HG03064 (cell line): ENCODE measurements at regions not wholly inside any gene's neighbourhood (a gene's known extent, or its start where the extent isn't known, plus 50 kb on each side); places are given as distances from the start of the nearest gene placed in this dataset.
"Not testable (repeated sequence)": the region's sequence is repeated elsewhere in the genome, so short reads cannot be mapped to it uniquely, and the experiment has no call there.

Experiments used
- ATAC-seq: cut with Tn5 transposase; IDR thresholded peaks from one replicate; pipeline ENCODE4 v1.9.1; 2021; ENCODE audit warnings: low read depth; ENCODE audit not compliant: unreplicated experiment

DNA sequence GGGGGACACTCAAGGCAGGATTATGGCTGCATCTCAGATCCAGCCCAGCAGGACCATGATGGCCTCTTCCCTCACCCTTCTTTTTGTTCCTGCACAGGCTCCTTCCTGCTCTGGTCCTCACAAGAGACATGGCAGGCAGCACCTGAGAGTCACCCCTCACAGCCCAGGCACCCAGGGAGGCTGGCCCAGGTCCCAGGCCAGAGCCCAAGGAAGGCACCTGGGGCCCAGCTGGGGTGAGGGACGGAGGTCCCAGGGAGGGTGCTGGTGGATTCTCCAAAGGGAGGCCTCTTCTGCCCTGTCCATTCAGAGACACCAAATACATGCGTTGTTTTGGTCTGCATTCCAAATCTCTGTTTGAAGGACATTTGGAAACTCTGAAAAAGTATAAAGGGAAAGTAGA, 285.4 kb upstream of the HS6ST1 start:
- ATAC-seq: no peak

DNA sequence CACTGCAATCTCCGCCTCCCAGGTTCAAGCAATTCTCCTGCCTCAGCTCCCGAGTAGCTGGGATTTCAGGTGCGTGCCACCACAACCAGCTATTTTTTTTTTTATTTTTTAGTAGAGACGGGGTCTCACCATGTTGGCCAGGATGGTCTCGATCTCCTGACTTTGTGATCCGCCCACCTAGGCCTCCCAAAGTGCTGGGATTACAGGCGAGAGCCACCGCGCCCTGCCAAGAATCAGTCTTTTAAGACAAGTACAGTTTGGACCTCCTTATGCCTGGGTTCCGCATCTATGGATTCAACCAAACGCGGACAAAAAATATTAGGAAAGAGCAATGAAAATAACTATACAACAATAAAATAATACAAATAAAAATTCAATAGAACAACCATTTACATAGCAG, 285.9 kb upstream of the HS6ST1 start:
- not testable (repeated sequence) for ATAC-seq

DNA sequence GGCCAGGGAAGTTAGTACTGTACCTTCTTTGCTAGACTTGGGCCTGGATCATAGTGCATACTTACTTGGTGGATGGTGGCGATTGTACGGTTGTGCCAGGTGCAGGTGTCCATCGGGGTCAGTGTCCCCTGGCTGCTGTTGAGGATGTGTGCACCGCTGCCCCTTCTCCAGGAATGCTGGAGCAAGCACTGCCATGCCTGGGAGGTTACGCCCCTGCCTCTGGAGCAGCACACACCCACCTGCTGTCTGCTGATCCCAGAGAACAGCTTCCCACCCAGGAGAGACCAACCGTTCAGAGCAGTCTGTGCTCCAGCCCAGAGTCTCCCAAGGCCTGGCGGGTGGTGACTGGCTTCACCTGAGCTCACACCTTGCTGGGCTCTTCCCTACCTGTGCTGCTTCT, 286.8 kb upstream of the HS6ST1 start:
- ATAC-seq: no peak

DNA sequence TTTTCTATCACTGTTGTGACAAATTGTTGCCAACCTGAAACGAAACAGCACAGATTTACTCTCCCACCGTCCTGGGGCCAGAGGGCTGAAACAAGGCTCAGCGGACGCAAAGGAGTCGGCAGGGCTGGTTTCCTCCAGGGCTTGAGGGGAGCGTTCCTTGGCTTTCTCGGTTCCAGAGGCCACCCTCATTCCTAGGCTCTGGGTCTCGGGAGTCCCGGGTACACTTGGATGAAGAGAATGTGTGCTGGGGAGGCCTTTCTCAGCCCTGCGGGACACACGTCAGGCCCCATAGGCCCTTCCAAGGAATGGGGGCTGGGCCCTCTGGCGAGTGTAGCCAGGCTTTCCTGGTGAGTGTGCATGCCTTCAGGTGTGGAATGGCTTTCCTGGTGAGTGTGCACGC, 287.3 kb upstream of the HS6ST1 start:
- no peak for ATAC-seq

DNA sequence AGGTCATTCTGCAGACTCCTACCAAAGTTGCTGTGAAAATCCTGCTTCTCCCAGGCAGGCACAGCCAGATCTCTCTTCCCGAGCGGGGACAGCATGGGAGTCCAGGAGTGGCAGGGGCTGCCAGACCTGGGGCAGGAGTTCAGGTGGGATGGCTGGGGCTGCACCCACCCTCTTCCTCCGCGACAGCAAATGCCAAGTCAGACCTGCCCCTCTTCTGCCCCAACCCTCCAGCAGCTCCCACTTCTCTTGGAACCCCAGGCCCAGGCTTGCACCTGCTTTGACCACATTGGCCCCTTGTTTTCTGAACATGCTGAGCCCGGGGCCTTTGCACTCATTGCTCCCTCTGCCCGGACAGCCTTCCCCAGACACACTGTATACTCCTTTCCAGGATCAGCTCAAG, 288.2 kb upstream of the HS6ST1 start:
- ATAC-seq: no peak

DNA sequence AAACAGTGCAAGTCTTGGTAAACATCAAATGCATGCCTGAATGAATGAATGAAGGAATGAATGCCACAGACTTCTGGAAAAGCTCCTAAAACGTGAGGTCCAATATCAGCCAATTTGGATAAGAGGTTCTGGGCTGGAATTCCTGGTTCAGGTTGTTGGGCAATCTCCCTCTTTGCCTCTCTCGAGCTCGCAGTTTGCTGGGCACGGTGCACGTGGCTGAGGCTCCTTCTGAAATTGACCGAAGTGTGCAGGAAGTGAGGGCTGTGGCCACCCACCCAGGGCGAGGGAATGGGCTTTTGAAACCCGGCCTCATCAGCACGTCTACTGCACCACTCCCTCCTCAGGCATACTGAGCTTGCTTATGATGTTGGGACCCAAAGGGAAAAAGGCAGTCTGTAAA, 288.8 kb upstream of the HS6ST1 start:
- no peak for ATAC-seq

DNA sequence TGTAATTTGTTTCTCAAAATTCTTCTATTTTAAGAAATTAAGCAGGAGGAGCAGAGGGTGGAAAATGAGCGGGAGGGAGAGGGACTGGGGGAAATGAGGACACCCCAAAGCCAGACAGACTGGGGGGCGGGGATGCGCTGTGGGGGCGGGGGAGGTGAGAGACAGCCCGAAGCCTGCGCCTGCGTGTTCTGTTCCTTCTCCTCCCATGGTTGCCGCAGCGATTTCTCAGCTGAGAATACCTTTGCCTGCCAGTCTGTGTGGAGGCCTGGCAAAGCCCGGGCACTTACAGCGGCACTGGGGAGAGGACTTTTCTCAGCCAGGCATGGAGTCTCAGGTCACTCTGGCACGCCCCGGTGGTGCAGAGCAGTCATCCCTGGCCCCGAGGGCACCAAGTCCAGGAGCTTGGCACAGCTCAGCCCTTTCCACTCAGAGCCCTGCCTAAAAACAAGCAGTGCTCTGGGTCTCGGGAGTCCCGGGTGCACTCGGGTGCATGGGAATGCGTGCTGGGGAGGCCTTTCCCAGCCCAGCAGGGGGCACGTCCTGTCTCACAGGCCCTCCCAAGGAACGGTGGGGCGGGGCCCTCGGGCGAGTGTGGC, 289.3 kb upstream of the HS6ST1 start:
- no peak for ATAC-seq

DNA sequence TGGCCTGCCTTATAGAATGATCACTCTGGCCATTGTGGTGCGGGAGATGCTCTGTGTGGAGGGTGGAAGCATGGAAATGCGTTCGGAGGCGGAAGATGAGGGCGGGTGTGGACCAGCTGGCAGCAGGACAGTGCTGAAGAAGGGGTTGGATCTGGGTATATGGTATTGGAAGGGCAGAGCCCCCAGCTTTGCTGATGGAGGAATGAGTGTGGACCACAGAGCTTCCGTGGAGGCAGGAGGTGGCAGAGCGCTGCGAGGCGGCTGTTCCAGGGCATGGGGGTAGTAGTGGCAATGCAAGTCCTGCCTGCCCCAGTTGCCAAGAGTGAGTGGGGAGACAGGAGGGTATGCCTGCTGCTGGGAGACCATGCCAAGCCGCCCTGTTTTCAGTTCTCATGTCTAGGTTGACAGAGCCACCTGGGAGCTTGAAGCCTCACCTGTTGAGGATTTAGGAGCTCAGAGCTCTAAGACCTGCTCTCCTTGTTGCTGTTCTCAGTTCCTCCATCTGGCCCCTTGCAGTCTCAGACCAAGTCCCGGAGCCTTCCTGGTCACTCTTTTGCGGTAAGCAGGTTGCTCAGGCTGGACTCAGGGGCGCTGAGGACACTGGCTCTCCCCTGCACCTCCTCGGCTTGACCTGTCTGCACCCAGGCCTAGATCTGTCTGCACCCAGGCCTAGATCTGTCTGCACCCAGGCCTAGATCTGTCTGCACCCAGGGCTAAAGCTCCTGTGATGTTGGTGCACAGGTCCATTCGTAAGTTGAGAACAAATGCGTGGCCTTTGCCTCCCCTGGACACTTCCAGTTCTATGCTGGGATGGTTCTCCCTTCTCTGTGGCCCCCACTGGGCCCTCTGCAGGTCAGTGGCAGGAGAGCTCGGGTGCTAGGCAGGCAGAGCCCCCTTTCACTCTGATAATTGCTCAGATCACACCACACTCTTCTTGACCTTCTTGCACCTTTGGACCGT, 290.5 kb upstream of the HS6ST1 start:
- ATAC-seq: no peak

DNA sequence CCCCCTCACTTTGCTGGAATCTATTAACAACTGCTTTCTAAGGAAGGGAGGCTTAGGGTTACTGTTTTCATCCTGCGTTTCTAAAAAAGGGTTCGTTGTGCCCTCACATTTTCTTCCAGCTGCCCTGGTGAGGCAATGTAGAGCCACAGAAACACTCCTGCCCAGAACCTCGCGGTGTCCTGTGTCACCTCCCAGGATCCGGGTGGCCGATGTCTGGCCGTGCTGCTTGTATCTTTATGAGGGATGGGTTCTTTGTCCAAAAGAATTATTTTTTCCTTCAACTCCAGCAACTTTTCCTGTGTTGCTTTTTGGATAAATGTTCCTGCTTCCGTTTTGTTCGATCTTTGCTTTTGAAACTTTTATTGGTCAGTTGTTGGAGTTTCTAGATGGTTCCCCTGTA, 291.8 kb upstream of the HS6ST1 start:
- no peak for ATAC-seq

DNA sequence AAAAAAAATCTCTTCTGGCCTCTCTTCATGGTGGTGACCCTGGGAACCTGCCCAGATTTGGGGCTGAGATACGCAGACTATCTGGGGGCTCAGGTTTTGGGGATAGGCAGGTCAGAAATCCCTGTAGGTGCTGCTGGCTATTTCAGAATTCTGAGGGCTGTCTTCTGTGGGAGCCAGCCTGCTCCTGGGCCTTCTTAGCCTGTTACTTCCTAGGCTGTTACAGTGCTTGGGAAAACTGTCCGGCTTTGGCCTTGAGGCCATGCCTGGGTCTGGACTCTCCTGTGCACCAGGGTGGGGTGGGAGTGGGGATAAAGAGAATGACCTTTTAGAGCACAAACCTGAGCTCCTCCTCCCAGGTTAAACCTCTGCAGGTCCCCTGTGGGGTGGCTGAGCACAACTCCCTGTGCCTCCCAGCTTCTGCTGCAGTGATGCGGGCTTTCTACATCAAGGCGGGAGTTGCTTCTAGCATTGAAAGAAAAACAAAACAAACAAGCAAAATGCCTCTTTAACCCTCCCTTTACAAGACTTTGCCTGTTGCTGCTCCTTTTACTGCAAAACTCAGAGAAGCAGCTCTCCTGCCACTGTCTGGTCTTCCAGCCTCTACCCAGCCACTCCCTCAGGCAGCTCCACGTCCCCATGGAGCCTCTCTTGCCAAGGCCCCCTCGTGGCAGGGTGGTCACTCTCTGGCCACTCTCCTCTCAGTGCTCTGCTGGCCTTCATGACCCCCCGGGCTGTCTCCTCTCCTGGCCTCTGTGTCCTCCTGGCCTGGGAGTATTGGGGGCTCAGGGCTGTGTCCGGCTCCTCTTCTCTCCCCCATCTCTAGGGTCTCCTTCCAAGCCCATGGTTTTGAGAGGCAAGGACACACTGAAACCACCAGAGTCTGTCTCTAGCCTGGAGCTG, 293.0 kb upstream of the HS6ST1 start:
- no peak for ATAC-seq

DNA sequence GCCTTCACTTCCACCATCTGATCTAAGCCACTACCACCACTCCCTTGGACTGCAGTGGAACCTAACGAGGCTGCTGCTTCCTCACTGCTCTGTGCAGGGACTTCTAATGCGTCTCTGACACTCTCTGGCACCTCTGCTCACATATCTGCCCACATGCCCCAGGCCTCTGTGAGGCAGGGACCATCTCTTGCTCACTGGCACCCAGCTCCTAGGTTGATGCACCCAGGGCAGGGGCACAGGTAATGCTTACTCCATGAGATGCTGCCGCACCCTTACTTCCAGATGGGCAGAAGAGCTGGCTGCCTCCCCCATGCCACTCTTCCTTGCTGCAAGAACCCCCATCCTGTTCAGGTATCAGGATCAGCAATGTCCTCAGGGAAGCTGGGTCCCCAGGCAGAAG, 294.0 kb upstream of the HS6ST1 start:
- ATAC-seq: no peak

DNA sequence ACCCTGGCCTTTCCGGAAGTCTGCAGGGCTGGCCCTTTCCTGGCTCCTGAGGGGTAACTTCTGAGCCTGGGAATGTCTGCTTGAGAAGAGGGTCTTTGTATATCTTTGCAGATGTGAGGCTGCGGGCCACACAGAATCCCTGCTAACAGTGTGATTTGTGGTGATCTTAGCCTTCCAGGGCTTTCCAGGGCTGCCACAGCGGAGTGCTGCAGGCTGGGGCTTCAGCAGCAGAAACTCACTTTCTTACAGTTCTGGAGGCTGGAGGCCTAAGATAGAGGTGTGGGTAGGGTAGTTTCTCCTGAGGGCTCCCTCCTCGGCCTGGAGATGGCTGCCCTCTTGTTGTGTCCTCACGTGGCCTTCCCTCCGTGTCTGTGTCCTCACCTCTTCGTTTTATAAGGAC, 294.7 kb upstream of the HS6ST1 start:
- no peak for ATAC-seq

DNA sequence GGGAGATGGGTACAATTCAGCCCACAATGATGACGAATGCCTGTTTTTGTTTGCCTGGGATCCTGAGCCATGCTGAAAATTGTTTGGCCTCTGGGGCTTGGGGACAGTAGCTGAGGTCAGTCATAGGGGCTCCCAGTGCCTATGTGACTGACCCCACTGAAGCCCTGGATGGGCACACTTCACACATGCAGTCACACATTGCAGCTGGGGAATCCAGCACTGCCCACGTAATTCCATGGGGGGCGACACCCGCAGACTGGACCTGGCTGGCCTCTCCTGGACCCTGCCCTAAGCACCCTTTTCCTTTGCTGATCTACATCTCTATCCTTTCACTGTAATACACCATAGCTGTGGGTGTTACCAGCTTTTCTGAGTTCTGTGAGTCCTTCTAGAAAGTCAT, 295.2 kb upstream of the HS6ST1 start:
- no peak for ATAC-seq

DNA sequence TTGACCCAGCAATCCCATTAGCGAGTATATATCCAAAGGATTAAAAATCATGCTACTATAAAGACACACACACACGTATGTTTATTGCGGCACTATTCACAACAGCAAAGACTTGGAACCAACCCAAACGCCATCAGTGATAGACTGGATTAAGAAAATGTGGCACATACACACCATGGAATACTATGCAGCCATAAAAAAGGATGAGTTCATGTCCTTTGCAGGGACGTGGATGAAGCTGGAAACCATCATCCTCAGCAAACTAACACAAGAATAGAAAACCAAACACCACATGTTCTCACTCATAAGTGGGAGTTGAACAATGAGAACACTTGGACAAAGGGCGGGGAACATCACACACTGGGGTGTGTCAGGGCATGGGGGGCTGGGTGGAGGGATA, 296.2 kb upstream of the HS6ST1 start:
- ATAC-seq: not testable (repeated sequence)

DNA sequence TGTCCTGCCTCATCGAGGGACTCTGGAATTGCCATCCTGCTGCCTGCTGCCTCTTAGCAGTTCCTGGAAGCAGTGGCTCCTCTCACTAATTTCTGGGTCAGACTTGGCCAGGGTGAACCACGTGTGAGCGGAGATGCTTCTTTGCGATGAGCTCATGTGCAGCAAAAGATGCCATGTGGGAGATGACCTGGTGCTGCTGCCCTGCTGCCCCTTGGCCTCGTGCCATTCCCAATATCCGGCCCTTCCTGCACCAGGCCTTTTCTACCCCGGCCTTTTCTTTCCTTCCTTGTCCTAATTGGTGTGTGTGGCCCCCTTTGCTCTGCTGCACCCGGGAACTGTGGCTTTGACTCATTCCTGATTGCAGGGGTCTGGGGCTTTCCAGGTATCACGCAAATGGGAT, 296.9 kb upstream of the HS6ST1 start:
- no peak for ATAC-seq

DNA sequence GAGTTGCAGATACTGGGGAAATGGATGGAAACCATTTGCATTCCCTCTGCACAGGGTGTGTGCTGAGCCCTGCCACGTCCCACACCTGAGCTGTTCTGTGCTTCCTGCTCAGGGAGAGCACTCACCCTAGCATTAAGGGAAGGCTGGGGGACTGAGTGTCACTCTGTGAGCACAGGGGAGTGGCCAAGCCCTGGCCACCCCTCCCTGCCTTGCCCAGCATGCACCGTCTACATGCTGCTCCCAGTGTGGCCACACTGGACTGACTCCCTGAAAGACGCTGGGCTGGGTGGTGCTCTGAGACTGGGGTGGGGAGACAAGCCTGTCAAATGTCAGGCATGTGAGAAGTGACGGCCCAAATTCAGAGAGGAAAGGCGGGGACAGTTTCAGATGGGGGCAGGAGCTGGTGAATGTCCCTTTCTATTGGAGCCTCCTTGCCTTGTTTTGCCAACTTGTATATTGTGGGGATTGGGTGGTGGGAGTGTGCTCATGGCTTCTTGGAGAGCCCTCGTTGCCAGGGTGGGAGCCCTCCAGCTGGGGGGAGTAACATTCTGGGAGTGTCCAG, 298.4 kb upstream of the HS6ST1 start:
- no peak for ATAC-seq

DNA sequence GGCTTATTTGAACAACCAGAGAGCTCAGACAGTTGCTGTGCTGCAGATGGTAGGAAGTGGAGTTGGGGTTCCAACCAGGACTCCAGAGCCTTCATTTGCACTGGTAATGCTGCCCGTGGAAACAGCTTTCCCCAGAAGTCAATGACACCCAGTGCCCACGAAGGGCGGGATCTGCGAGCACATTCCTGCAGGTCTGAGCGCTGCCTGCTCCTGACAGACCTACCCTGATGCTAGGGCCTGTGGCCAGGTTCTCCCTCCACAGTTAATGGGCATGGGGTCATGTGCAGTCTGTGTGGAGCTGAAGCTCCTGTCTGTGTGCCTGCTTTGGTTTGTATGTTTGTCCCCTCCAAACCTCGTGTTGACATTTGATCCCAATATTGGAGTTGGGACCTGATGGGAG, 299.0 kb upstream of the HS6ST1 start:
- ATAC-seq: no peak

DNA sequence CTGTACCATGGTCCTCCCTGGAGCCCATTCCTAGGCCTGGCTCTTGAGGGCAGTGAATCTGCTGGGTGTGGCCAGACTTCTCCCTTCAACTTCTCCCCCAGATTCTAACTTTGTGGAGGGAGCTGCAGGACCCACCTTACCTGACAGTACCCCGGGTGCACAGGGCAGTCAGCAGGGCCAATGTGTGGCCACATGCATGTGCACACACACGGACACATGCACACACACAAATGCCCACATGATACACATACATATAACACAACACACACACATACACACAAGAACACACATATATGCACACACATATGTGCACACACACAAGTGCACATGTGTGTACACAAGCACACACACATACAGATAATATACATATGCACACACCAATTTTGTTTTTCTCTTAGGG, 300.0 kb upstream of the HS6ST1 start:
- ATAC-seq: no peak

DNA sequence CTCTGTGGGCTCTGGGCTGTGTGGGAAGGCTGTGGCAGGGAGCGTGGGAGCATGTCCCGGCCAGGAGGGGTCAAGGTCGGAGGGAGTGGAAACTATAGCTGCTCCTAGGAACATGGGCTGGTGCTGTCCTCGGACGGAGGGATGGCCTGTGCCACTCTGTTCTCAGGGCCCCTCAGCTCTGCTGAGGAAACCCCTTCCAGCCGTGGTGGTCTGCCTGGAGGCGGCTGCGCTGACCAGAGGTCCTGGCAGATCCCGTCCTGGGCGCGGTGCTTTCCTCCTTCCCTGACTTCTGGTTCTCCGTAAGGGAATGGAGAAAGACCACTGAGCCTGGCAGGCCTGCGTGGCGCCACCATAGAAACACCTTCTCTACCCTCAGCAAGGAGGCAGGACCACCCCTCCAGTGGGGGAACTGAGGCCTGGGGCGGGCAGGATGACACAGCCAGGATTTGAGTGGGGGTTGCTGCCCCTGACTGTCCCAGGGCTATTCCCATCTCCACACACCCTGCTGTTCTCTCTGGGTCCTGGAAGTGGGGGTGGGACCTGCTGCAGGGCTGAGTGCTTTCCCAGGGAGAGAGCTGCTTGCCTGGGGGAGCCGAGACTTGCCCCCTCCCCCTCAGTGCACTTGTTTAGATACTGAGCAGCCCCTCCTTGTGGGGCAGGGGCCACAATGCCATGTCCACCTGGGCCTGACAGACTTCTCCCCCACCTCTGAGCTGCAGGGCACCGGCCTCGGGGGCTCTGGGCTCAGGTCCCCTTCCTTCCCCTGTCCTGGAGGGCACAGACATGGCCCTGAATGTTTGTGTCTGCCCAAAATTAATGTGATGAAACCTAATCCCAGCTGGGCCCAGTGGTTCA, 301.0 kb upstream of the HS6ST1 start:
- no peak for ATAC-seq

DNA sequence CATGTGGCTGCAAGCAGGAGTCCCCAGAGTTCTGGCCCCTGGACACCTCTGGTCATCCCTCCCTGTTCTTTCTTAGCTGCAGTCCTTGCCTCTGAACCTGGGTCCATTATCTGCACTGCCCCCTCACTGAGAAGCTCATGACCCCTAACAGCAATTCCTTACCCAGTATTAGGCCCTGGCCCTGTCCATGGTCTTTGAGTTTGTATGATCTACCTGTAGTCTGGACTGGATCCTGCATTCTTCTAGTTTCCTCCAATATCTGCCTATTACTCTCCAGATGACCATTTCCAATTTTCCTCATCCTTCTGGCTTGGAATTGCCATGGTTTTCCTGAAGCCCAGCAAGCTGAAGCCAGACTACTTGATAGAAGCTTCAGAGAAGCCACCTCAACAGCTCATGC, 302.4 kb upstream of the HS6ST1 start:
- no peak for ATAC-seq
